HG02973 (cell line): ENCODE measurements at regions not wholly inside any gene's neighbourhood (a gene's known extent, or its start where the extent isn't known, plus 50 kb on each side); places are given as distances from the start of the nearest gene placed in this dataset.

Experiments used
- ATAC-seq: cut with Tn5 transposase; IDR thresholded peaks from one replicate; pipeline ENCODE4 v1.9.1; 2021; ENCODE audit warnings: moderate library complexity; ENCODE audit not compliant: unreplicated experiment

- ATAC-seq, result no peak
These were observed 50.8 kb upstream of the MYLIP start for GRCh38 chr6:16078064-16078463.

- ATAC-seq, result no peak
These were observed 59.2 kb upstream of the MYLIP start for GRCh38 chr6:16069671-16070070.

- ATAC-seq, result no peak
These were observed 59.7 kb upstream of the MYLIP start for GRCh38 chr6:16069222-16069621.

GRCh38 chr6:16067568-16067967 lies 61.3 kb upstream of the MYLIP start:
- no peak for ATAC-seq

GRCh38 chr6:16064671-16065072 lies 64.2 kb upstream of the MYLIP start:
- no peak for ATAC-seq

DNA sequence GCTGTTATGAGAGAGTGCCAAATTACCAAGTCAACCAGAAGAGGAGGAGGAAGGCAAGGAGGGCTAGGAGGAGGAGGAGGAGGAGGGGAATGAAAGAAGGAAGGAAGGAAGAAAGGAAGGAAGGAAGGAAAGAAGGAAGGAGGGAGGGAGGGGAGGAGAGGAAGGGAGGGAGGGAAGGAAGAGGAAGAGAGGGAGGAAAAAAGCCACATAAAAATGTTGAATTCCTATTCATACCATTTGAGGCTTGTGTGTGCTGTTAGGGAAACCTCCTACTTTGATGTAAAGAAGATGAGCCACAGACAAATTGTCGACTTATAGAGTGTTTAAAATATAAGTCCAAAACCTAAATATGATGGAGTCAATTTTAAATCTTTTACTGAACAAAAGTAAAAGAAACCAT lies 65.3 kb upstream of the MYLIP start:
- ATAC-seq, result no peak

DNA sequence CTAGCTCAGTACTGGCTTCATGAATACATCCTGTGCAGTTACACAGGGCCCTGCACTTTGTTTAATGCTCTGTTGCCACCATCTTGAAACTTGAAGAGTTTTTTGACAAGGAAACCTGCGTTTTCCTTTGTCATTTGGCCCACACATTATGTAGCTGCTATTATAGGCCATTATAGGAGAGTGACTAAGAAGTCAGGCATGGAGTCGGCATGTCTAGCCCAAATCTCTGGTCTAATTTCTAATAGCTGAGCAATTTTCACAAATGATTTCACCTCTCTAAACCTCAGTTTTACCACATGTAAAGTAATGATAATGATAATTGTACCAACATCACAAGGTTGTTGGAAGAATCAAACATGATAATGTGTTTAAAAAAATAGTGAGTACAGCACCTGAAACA lies 67.1 kb upstream of the MYLIP start:
- ATAC-seq, result no peak

GRCh38 chr6:16060039-16060438 lies 68.8 kb upstream of the MYLIP start:
- no peak for ATAC-seq

GRCh38 chr6:16059496-16059895 lies 69.4 kb upstream of the MYLIP start:
- ATAC-seq, result no peak

- no peak for ATAC-seq
These were observed 69.9 kb upstream of the MYLIP start for GRCh38 chr6:16058929-16059345.

GRCh38 chr6:16058201-16058928 lies 70.5 kb upstream of the MYLIP start:
- no peak for ATAC-seq

DNA sequence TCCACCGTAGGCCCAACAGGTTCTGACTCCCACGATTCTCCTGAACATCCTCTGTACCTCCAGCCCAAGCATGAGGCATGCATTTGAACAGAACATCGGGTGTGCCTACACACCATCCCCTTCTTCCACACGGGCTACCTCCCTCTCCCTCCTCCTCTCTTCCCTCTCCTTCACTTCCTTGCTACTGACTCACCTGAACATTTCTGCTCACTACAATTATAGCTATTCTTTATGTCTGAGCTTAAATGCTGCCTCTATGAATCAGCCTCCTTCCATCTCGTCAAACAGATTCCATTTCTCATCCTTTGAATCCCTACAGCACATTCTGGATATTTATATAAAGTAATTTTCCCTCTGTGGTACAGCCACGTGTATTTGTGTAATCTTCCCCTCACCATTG lies 71.4 kb upstream of the MYLIP start:
- no peak for ATAC-seq

- ATAC-seq, result no peak
These were observed 72.5 kb upstream of the MYLIP start for GRCh38 chr6:16056263-16056870.

DNA sequence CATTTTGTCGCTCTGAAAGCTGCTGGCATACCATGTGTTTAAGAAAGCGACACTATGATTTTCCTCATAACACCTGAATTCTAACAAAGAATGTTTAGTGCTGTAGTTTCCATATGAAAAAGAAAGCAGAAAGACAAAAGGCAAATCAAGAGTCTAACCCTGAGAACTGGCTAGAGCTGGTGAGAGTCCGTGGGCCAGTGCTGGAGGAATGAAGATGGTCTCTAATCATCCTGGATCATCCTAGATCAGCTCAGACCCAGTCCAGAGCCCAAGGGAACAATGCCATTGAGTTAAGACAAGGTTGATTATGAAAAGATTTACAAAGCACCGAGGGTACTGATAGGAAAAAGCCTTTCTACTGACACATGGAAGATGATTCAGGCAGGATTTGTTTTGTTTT lies 73.0 kb upstream of the MYLIP start:
- ATAC-seq, result no peak

DNA sequence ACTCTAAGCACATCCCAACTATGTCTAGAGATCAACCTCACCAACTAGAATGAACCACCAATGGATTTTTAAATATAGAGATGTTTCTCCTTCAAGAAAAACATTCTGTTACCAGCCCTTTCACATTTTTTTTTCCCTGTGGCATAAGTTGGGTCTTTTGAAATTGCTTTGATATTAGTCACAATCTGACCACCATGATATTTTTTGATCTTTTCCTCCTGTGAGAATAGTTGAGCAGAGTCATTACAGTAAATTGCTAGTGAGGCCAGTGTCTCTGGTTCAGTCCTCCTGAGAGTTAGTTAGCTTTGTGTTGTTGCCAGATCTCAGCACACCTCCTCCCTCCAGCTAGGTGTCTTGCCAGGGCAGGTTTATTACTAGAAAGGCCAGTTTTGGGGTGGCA lies 79.7 kb upstream of the MYLIP start:
- no peak for ATAC-seq

GRCh38 chr6:16048221-16048620 lies 80.7 kb upstream of the MYLIP start:
- ATAC-seq, result no peak

DNA sequence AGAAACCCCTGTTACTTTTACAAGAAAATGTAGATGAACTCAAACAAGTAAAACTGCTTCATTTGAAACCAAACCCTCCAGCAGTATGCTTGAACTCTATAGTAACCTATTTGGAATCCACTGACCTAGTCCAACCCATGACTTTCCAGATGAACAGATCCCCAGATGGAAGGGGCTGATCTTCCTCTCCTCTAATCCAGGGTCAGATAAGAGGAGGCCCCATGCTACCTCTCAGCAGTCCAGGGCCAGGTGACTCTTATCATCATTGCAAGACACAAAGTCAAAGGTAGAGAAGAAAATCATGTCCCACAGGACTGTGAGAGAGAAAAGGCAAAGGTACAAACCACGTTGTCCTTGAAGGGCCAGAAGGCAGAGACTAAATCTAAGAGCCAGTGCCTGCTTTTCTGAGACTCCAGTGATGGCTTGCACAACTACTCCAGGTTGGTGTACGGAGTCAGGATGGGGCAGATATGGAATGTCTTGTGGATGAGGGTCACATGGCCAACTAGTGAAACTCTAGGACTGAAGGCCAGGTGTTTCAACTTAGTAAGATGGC lies 81.4 kb upstream of the MYLIP start:
- no peak for ATAC-seq

DNA sequence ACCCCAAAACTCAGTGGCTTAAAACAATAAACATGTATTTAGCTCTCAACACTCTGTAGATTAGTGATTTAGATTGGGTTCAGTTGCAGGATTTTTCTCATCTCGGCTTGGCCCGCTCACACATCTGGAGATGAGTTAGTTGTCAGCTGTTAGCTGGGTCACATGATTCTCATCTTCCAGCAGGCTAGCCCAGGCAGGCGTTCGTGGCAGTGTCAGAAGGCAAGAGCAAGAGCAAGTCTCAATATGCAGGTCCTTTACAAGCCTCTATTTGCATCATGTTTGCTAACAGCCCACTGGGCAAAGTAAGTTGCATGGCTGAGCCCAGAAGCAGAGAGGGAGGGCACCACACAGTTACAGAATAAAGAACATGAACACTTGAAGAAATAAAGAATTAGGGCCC lies 83.6 kb upstream of the MYLIP start:
- no peak for ATAC-seq

GRCh38 chr6:16044211-16044643 lies 84.7 kb upstream of the MYLIP start:
- ATAC-seq, result no peak

GRCh38 chr6:16043171-16044135 lies 85.4 kb upstream of the MYLIP start:
- ATAC-seq, result peak; percentile 71

GRCh38 chr6:16042751-16043150 lies 86.1 kb upstream of the MYLIP start:
- ATAC-seq, result no peak
